GM23338 (cell line): ENCODE measurements at regions not wholly inside any gene's neighbourhood (a gene's known extent, or its start where the extent isn't known, plus 50 kb on each side); places are given as distances from the start of the nearest gene placed in this dataset.

Experiments used
- ATAC-seq: fragments of 200-7000 bp; cut with Tn5 transposase; 3 replicates; pipeline ENCODE4 v1.9.1; 2020
- DNase-seq: peaks from one replicate; pipeline ENCODE4 v3.0.0-alpha.2; 2015; ENCODE audit warnings: low spot score
- H2AFZ ChIP-seq: fragments of 200-600 bp; sonication (generic); 2 replicates; pipeline ENCODE4 v1.8.0; 2016; ENCODE audit warnings: antibody characterized with exemption, mild to moderate bottlenecking, moderate library complexity
- H3F3A ChIP-seq: fragments of 200-600 bp; sonication (generic); replicated peaks from 2 replicates; pipeline ENCODE4 v1.8.0; 2017; ENCODE audit warnings: antibody characterized with exemption, mixed run types, low read depth
- H3K27ac ChIP-seq: fragments of 200-600 bp; sonication (generic); 2 replicates; pipeline ENCODE4 v1.6.1; 2016; ENCODE audit warnings: low read depth
- H3K27me3 ChIP-seq: fragments of 200-600 bp; sonication (generic); 2 replicates; pipeline ENCODE4 v1.8.0; 2016; ENCODE audit warnings: mild to moderate bottlenecking, mixed run types, moderate library complexity; ENCODE audit not compliant: insufficient read depth
- H3K36me3 ChIP-seq: fragments of 200-600 bp; sonication (generic); 2 replicates; pipeline ENCODE4 v1.8.0; 2016; ENCODE audit warnings: mild to moderate bottlenecking; ENCODE audit not compliant: insufficient read depth
- H3K4me1 ChIP-seq: fragments of 200-600 bp; sonication (generic); 2 replicates; pipeline ENCODE4 v1.8.0; 2016; ENCODE audit warnings: mild to moderate bottlenecking, moderate library complexity; ENCODE audit not compliant: insufficient read depth
- H3K4me2 ChIP-seq: fragments of 200-600 bp; sonication (generic); 2 replicates; pipeline ENCODE4 v1.7.1; 2017; ENCODE audit warnings: mixed run types
- H3K4me3 ChIP-seq: fragments of 200-600 bp; sonication (generic); 2 replicates; pipeline ENCODE4 v1.6.1; 2016; ENCODE audit warnings: mixed run types
- H3K79me2 ChIP-seq: fragments of 200-600 bp; sonication (generic); replicated peaks from 2 replicates; pipeline ENCODE4 v1.8.0; 2017; ENCODE audit warnings: mild to moderate bottlenecking; ENCODE audit not compliant: insufficient read depth
- H3K9me2 ChIP-seq: fragments of 200-600 bp; sonication (generic); 2 replicates; pipeline ENCODE4 v1.8.0; 2017; ENCODE audit not compliant: insufficient read depth
- H4K20me1 ChIP-seq: fragments of 200-600 bp; sonication (generic); replicated peaks from 2 replicates; pipeline ENCODE4 v1.8.0; 2017; ENCODE audit warnings: mild to moderate bottlenecking; ENCODE audit not compliant: insufficient read depth
- H3K27ac Mint-ChIP-seq: 2 replicates; pipeline ENCODE4 v1.8.0; 2020; ENCODE audit warnings: inconsistent platforms, mild to moderate bottlenecking, moderate library complexity, mixed read lengths
- H3K27me3 Mint-ChIP-seq: 3 replicates; pipeline ENCODE4 v1.8.0; 2022; ENCODE audit warnings: low read depth, mild to moderate bottlenecking, moderate library complexity, mixed read lengths, inconsistent platforms; ENCODE audit not compliant: insufficient read depth, poor library complexity
- H3K36me3 Mint-ChIP-seq: 3 replicates; pipeline ENCODE4 v1.8.0; 2021; ENCODE audit warnings: low read depth, mild to moderate bottlenecking, inconsistent platforms, moderate library complexity, mixed read lengths
- H3K4me1 Mint-ChIP-seq: 3 replicates; pipeline ENCODE4 v1.8.0; 2020; ENCODE audit warnings: mild to moderate bottlenecking, inconsistent platforms, mixed read lengths
- H3K4me3 Mint-ChIP-seq: 3 replicates; pipeline ENCODE4 v1.8.0; 2021; ENCODE audit warnings: moderate library complexity, mild to moderate bottlenecking, inconsistent platforms, mixed read lengths
- H3K9me3 Mint-ChIP-seq: 3 replicates; pipeline ENCODE4 v1.8.0; 2020; ENCODE audit warnings: moderate library complexity, mild to moderate bottlenecking, inconsistent platforms, mixed read lengths
- EZH2 ChIP-seq: fragments of 200-600 bp; sonication (generic); IDR thresholded peaks from one replicate; pipeline ENCODE4 v1.8.0; 2017; ENCODE audit warnings: antibody characterized with exemption, mild to moderate bottlenecking, low read depth; ENCODE audit not compliant: unreplicated experiment
- EZH2phosphoT487 ChIP-seq: fragments of 200-600 bp; sonication (generic); IDR thresholded peaks from one replicate; pipeline ENCODE4 v1.8.1; 2018; ENCODE audit warnings: antibody characterized with exemption; ENCODE audit not compliant: unreplicated experiment
- JUNB ChIP-seq: IDR thresholded peaks from one replicate; pipeline ENCODE4 v1.6.1; 2016; ENCODE audit warnings: antibody characterized with exemption; ENCODE audit not compliant: unreplicated experiment
- NANOG ChIP-seq: IDR thresholded peaks from 2 replicates; pipeline ENCODE4 v1.6.1; 2016; ENCODE audit warnings: antibody characterized with exemption, borderline replicate concordance
- POLR2AphosphoS5 ChIP-seq: IDR thresholded peaks from 2 replicates; pipeline ENCODE4 v1.6.1; 2016; ENCODE audit warnings: antibody characterized with exemption, low read depth
- STAT1 ChIP-seq: IDR thresholded peaks from one replicate; pipeline ENCODE4 v1.6.1; 2016; ENCODE audit warnings: antibody characterized with exemption; ENCODE audit not compliant: unreplicated experiment
- ZNF331 ChIP-seq: fragments of 250-450 bp; sonication (Bioruptor Pico); IDR thresholded peaks from 2 replicates; pipeline ENCODE4 v1.5.0; 2020; ENCODE audit warnings: low read depth, mild to moderate bottlenecking, moderate library complexity
- TF ChIP-seq, protein P1 (sequence below): IDR thresholded peaks from one replicate; pipeline ENCODE4 v1.6.1; 2018; ENCODE audit warnings: antibody characterized with exemption; ENCODE audit not compliant: unreplicated experiment
- TF ChIP-seq, protein P2 (sequence below): IDR thresholded peaks from 2 replicates; pipeline ENCODE4 v1.6.1; 2016; ENCODE audit warnings: antibody characterized with exemption
- TF ChIP-seq, protein P3 (sequence below): fragments of 250-450 bp; sonication (Bioruptor Pico); IDR thresholded peaks from 2 replicates; pipeline ENCODE4 v1.5.0; 2020; ENCODE audit warnings: mild to moderate bottlenecking, moderate library complexity

DNA sequence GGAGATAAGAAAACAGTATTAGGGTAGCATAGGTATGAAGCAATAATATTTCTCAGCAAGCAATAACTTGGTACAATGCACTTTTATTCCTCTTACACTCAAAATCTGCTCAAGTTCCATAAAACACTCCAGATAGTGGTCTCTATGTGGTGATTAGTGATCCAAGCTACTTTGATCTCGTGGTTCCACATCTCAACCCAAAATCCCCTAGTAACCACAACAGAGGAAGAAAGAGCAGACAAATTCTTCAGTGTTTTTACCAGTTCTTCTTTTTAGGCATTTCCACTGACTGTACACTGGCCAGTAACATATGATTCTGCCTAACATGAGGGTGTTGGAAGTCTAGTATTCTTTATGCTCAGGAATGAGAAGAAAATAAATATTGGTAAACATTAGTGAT is 309.0 kb upstream of the PTCHD4 start (continued):
- TF ChIP-seq, protein P1, sequence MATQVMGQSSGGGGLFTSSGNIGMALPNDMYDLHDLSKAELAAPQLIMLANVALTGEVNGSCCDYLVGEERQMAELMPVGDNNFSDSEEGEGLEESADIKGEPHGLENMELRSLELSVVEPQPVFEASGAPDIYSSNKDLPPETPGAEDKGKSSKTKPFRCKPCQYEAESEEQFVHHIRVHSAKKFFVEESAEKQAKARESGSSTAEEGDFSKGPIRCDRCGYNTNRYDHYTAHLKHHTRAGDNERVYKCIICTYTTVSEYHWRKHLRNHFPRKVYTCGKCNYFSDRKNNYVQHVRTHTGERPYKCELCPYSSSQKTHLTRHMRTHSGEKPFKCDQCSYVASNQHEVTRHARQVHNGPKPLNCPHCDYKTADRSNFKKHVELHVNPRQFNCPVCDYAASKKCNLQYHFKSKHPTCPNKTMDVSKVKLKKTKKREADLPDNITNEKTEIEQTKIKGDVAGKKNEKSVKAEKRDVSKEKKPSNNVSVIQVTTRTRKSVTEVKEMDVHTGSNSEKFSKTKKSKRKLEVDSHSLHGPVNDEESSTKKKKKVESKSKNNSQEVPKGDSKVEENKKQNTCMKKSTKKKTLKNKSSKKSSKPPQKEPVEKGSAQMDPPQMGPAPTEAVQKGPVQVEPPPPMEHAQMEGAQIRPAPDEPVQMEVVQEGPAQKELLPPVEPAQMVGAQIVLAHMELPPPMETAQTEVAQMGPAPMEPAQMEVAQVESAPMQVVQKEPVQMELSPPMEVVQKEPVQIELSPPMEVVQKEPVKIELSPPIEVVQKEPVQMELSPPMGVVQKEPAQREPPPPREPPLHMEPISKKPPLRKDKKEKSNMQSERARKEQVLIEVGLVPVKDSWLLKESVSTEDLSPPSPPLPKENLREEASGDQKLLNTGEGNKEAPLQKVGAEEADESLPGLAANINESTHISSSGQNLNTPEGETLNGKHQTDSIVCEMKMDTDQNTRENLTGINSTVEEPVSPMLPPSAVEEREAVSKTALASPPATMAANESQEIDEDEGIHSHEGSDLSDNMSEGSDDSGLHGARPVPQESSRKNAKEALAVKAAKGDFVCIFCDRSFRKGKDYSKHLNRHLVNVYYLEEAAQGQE, result no peak
- no peak for TF ChIP-seq NANOG

- Mint-ChIP-seq H3K27me3 (peaks cover 2% of the 10 kb centered on the region), H3K36me3 (peaks cover 10% of the 10 kb centered on the region; the same call in 2 of the 3 replicates), H3K4me1 (peaks cover 8% of the 10 kb centered on the region; the same call in 2 of the 3 replicates), H3K4me3 (no peak overlapping the region), H3K9me3 (peaks cover 10% of the 10 kb centered on the region), H3K27ac (no peak overlapping the region; the same call in 1 of the 2 replicates)
- no peak for DNase-seq
- Histone ChIP-seq H3K27ac (no peak overlapping the region), H3K36me3 (no peaks in the 10 kb centered on the region), H3K4me3 (no peak overlapping the region), H3K4me1 (0 out of 2 replicates have a peak, but pooled peaks cover 6% of the 10 kb centered on the region), H3F3A (no peaks in the 10 kb centered on the region), H3K79me2 (no peaks in the 10 kb centered on the region), H3K27me3 (no peaks in the 10 kb centered on the region), H3K4me2 (no peak overlapping the region), H2AFZ (no peak overlapping the region), H3K9me2 (peaks cover 5% of the 10 kb centered on the region; the same call in 1 of the 2 replicates), H4K20me1 (no peaks in the 10 kb centered on the region)
- ATAC-seq, result no peak
- TF ChIP-seq, protein P2, sequence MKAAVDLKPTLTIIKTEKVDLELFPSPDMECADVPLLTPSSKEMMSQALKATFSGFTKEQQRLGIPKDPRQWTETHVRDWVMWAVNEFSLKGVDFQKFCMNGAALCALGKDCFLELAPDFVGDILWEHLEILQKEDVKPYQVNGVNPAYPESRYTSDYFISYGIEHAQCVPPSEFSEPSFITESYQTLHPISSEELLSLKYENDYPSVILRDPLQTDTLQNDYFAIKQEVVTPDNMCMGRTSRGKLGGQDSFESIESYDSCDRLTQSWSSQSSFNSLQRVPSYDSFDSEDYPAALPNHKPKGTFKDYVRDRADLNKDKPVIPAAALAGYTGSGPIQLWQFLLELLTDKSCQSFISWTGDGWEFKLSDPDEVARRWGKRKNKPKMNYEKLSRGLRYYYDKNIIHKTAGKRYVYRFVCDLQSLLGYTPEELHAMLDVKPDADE, result no peak
- TF ChIP-seq EZH2, result no peak
- TF ChIP-seq EZH2phosphoT487, result no peak
- TF ChIP-seq, protein P1, result no peak
- TF ChIP-seq, protein P3, sequence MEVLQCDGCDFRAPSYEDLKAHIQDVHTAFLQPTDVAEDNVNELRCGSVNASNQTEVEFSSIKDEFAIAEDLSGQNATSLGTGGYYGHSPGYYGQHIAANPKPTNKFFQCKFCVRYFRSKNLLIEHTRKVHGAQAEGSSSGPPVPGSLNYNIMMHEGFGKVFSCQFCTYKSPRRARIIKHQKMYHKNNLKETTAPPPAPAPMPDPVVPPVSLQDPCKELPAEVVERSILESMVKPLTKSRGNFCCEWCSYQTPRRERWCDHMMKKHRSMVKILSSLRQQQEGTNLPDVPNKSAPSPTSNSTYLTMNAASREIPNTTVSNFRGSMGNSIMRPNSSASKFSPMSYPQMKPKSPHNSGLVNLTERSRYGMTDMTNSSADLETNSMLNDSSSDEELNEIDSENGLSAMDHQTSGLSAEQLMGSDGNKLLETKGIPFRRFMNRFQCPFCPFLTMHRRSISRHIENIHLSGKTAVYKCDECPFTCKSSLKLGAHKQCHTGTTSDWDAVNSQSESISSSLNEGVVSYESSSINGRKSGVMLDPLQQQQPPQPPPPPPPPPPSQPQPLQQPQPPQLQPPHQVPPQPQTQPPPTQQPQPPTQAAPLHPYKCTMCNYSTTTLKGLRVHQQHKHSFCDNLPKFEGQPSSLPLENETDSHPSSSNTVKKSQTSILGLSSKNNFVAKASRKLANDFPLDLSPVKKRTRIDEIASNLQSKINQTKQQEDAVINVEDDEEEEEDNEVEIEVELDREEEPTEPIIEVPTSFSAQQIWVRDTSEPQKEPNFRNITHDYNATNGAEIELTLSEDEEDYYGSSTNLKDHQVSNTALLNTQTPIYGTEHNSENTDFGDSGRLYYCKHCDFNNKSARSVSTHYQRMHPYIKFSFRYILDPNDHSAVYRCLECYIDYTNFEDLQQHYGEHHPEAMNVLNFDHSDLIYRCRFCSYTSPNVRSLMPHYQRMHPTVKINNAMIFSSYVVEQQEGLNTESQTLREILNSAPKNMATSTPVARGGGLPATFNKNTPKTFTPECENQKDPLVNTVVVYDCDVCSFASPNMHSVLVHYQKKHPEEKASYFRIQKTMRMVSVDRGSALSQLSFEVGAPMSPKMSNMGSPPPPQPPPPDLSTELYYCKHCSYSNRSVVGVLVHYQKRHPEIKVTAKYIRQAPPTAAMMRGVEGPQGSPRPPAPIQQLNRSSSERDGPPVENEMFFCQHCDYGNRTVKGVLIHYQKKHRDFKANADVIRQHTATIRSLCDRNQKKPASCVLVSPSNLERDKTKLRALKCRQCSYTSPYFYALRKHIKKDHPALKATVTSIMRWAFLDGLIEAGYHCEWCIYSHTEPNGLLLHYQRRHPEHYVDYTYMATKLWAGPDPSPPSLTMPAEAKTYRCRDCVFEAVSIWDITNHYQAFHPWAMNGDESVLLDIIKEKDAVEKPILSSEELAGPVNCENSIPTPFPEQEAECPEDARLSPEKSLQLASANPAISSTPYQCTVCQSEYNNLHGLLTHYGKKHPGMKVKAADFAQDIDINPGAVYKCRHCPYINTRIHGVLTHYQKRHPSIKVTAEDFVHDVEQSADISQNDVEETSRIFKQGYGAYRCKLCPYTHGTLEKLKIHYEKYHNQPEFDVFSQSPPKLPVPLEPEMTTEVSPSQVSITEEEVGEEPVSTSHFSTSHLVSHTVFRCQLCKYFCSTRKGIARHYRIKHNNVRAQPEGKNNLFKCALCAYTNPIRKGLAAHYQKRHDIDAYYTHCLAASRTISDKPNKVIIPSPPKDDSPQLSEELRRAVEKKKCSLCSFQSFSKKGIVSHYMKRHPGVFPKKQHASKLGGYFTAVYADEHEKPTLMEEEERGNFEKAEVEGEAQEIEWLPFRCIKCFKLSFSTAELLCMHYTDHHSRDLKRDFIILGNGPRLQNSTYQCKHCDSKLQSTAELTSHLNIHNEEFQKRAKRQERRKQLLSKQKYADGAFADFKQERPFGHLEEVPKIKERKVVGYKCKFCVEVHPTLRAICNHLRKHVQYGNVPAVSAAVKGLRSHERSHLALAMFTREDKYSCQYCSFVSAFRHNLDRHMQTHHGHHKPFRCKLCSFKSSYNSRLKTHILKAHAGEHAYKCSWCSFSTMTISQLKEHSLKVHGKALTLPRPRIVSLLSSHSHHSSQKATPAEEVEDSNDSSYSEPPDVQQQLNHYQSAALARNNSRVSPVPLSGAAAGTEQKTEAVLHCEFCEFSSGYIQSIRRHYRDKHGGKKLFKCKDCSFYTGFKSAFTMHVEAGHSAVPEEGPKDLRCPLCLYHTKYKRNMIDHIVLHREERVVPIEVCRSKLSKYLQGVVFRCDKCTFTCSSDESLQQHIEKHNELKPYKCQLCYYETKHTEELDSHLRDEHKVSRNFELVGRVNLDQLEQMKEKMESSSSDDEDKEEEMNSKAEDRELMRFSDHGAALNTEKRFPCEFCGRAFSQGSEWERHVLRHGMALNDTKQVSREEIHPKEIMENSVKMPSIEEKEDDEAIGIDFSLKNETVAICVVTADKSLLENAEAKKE (CRISPR knock-in tag), result no peak
- TF ChIP-seq POLR2AphosphoS5, result no peak
- no peak for TF ChIP-seq ZNF331
- no peak for TF ChIP-seq NANOG
- TF ChIP-seq STAT1, result no peak
- no peak for TF ChIP-seq JUNB
Observed at GRCh38 chr6:48417927-48418326, 306.9 kb upstream of the PTCHD4 start.
